ENCODE measurements at regions not wholly inside any gene's neighbourhood (a gene's known extent, or its start where the extent isn't known, plus 50 kb on each side); places are given as distances from the start of the nearest gene placed in this dataset.

GRCh38 chr2:161090411-161090810 lies 69.8 kb upstream of the TANK start:
- TF ChIP-seq USF1 (IDR thresholded peaks at IDR 0.05) (no peak), TEAD4 (IDR thresholded peaks at IDR 0.05) (no peak), EP300 (IDR thresholded peaks at IDR 0.05; ENCODE audit: borderline replicate concordance) (no peak)

Data from Ishikawa (cell line).